Tibial nerve (tissue), 4 donors: ENCODE measurements at regions not wholly inside any gene's neighbourhood (a gene's known extent, or its start where the extent isn't known, plus 50 kb on each side); places are given as distances from the start of the nearest gene placed in this dataset.

Source experiments
- DNase-seq, 2 donors: peaks; one replicate each; pipeline ENCODE4 v3.0.0-alpha.2; 2019; ENCODE audit warnings: low spot score in 2 of 2
- H3K27ac ChIP-seq, 4 donors: fragments of 200-600 bp; sonication (generic) in 3 of 4; one replicate each; pipeline ENCODE4 v1.5.1; 2017 to 2019; ENCODE audit warnings: mild to moderate bottlenecking in 1 of 4
- H3K27me3 ChIP-seq, 2 donors: fragments of 200-600 bp; sonication (generic) in 1 of 2; one replicate each; pipeline versions ENCODE4 v1.5.1 to v1.6.0; 2017 to 2019
- H3K36me3 ChIP-seq, 3 donors: fragments of 200-600 bp; sonication (generic); one replicate each; pipeline ENCODE4 v1.5.1; 2018 to 2019
- H3K4me1 ChIP-seq, 4 donors: fragments of 200-600 bp; sonication (generic) in 3 of 4; one replicate each; pipeline ENCODE4 v1.5.1; 2017 to 2019
- H3K4me3 ChIP-seq, 4 donors: fragments of 200-600 bp; sonication (generic) in 3 of 4; one replicate each; pipeline ENCODE4 v1.5.1; 2017 to 2019; ENCODE audit warnings: mild to moderate bottlenecking in 1 of 4, moderate library complexity in 1 of 4
- H3K9me3 ChIP-seq, 4 donors: fragments of 200-600 bp; sonication (generic) in 3 of 4; one replicate each; pipeline ENCODE4 v1.5.1; 2017 to 2019
- CTCF ChIP-seq, 5 experiments: fragments of 200-600 bp in 3 of 5; fragments of 450-650 bp in 2 of 5; sonication (generic) in 3 of 5; IDR thresholded peaks; one replicate each; pipeline ENCODE4 v1.5.1; 2016 to 2019; ENCODE audit warnings: antibody characterized with exemption in 5 of 5, mild to moderate bottlenecking in 3 of 5, moderate library complexity in 2 of 5
- EP300 ChIP-seq, 2 donors: sonication (generic); formaldehyde crosslinking; IDR thresholded peaks; one replicate each; pipeline ENCODE4 v1.6.1; 2017; ENCODE audit warnings: antibody characterized with exemption in 2 of 2, mild to moderate bottlenecking in 1 of 2
- POLR2A ChIP-seq, 2 donors: fragments of 450-650 bp; IDR thresholded peaks; one replicate each; pipeline ENCODE4 v1.6.1; 2017; ENCODE audit warnings: antibody characterized with exemption in 2 of 2, mild to moderate bottlenecking in 2 of 2, moderate library complexity in 2 of 2
- WGBS, 2 donors: methylation state at CpG; one replicate each; pipeline ENCODE4 v1.1.5; 2018; 5-methylcytosine and 5-hydroxymethylcytosine counted together

GRCh38 chr11:23095650-23096189 is 235.4 kb upstream of the CCDC179 start:
- TF ChIP-seq POLR2A (IDR thresholded peaks at IDR 0.05): no peak
- no peak for TF ChIP-seq CTCF (IDR thresholded peaks at IDR 0.05)
- no peak for TF ChIP-seq EP300 (IDR thresholded peaks at IDR 0.05)
- no peaks in the 10 kb centered on the region for H3K4me1 ChIP-seq
- DNase-seq: no peak
- no peaks in the 10 kb centered on the region for H3K36me3 ChIP-seq
- 89 to 93% methylated on average over 2 of the region's 2 CpGs for WGBS, 2 donors
- no peaks in the 10 kb centered on the region for H3K9me3 ChIP-seq
- no peak overlapping the region for H3K27ac ChIP-seq
- H3K4me3 ChIP-seq: no peak overlapping the region
- no peaks in the 10 kb centered on the region for H3K27me3 ChIP-seq

- no peak overlapping the region for H3K27ac ChIP-seq
- no peaks in the 10 kb centered on the region for H3K4me1 ChIP-seq
- WGBS, 2 donors: 58 to 81% methylated on average over 3 to 4 of the region's 4 CpGs
- no peaks in the 10 kb centered on the region for H3K9me3 ChIP-seq
- no peaks in the 10 kb centered on the region for H3K36me3 ChIP-seq
- no peak for TF ChIP-seq CTCF (IDR thresholded peaks at IDR 0.05)
- no peak for TF ChIP-seq EP300 (IDR thresholded peaks at IDR 0.05)
- H3K4me3 ChIP-seq: no peak overlapping the region
- H3K27me3 ChIP-seq: no peaks in the 10 kb centered on the region
- DNase-seq: no peak
These were observed 237.6 kb upstream of the CCDC179 start for GRCh38 chr11:23097891-23098290.

GRCh38 chr11:23099256-23099655 is 239.0 kb upstream of the CCDC179 start:
- Histone ChIP-seq H3K27ac (no peak overlapping the region), H3K4me3 (no peak overlapping the region), H3K36me3 (no peaks in the 10 kb centered on the region), H3K9me3 (no peaks in the 10 kb centered on the region), H3K4me1 (no peaks in the 10 kb centered on the region), H3K27me3 (no peaks in the 10 kb centered on the region)
- 87 to 88% methylated on average over 1 of the region's 1 CpG for WGBS, 2 donors
- DNase-seq: no peak
- no peak for TF ChIP-seq CTCF (IDR thresholded peaks at IDR 0.05)
- no peak for TF ChIP-seq POLR2A (IDR thresholded peaks at IDR 0.05)
- no peak for TF ChIP-seq EP300 (IDR thresholded peaks at IDR 0.05)

GRCh38 chr11:23100726-23101125 is 240.5 kb upstream of the CCDC179 start:
- DNase-seq: no peak
- no peaks in the 10 kb centered on the region for H3K9me3 ChIP-seq
- no peaks in the 10 kb centered on the region for H3K36me3 ChIP-seq
- no peak overlapping the region for H3K27ac ChIP-seq
- 82 to 89% methylated on average over 3 of the region's 3 CpGs for WGBS, 2 donors
- no peaks in the 10 kb centered on the region for H3K4me1 ChIP-seq
- TF ChIP-seq CTCF (IDR thresholded peaks at IDR 0.05) (no peak), EP300 (IDR thresholded peaks at IDR 0.05) (no peak), POLR2A (IDR thresholded peaks at IDR 0.05) (no peak)
- no peaks in the 10 kb centered on the region for H3K27me3 ChIP-seq
- H3K4me3 ChIP-seq: no peak overlapping the region

GRCh38 chr11:23103416-23103815 is 243.1 kb upstream of the CCDC179 start:
- Histone ChIP-seq H3K27ac (no peak overlapping the region), H3K9me3 (no peaks in the 10 kb centered on the region), H3K36me3 (no peaks in the 10 kb centered on the region), H3K27me3 (no peaks in the 10 kb centered on the region), H3K4me1 (no peaks in the 10 kb centered on the region), H3K4me3 (no peak overlapping the region)
- DNase-seq: no peak
- 75 to 89% methylated on average over 2 of the region's 2 CpGs for WGBS, 2 donors
- TF ChIP-seq POLR2A (IDR thresholded peaks at IDR 0.05) (no peak), CTCF (IDR thresholded peaks at IDR 0.05) (no peak), EP300 (IDR thresholded peaks at IDR 0.05) (no peak)
